ENCODE measurements at regions not wholly inside any gene's neighbourhood (a gene's known extent, or its start where the extent isn't known, plus 50 kb on each side); places are given as distances from the start of the nearest gene placed in this dataset.

- H3K4me1 ChIP-seq (ENCODE audit: insufficient read depth, poor library complexity, severe bottlenecking): no peaks in the 10 kb centered on the region
- no peaks in the 10 kb centered on the region for H3K9me3 ChIP-seq (ENCODE audit: severe bottlenecking)
- no peak overlapping the region for H3K27ac ChIP-seq (ENCODE audit: poor library complexity, severe bottlenecking)
- no peak for ATAC-seq (ENCODE audit: low read depth)
- H3K36me3 ChIP-seq (ENCODE audit: low read depth): no peaks in the 10 kb centered on the region
- TF ChIP-seq, protein P1, sequence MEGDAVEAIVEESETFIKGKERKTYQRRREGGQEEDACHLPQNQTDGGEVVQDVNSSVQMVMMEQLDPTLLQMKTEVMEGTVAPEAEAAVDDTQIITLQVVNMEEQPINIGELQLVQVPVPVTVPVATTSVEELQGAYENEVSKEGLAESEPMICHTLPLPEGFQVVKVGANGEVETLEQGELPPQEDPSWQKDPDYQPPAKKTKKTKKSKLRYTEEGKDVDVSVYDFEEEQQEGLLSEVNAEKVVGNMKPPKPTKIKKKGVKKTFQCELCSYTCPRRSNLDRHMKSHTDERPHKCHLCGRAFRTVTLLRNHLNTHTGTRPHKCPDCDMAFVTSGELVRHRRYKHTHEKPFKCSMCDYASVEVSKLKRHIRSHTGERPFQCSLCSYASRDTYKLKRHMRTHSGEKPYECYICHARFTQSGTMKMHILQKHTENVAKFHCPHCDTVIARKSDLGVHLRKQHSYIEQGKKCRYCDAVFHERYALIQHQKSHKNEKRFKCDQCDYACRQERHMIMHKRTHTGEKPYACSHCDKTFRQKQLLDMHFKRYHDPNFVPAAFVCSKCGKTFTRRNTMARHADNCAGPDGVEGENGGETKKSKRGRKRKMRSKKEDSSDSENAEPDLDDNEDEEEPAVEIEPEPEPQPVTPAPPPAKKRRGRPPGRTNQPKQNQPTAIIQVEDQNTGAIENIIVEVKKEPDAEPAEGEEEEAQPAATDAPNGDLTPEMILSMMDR (IDR thresholded peaks at IDR 0.05; ENCODE audit: poor library complexity, severe bottlenecking): no peak
- no peak overlapping the region for H3K4me3 ChIP-seq (ENCODE audit: severe bottlenecking)
- DNase-seq (ENCODE audit: low spot score): no peak
- H3K27me3 ChIP-seq (ENCODE audit: insufficient read depth, poor library complexity, severe bottlenecking): no peaks in the 10 kb centered on the region
Measured at GRCh38 chr3:4091786-4092185, 211.4 kb upstream of the SETMAR start.

GRCh38 chr3:4097801-4098200 is 205.4 kb upstream of the SETMAR start:
- ATAC-seq (ENCODE audit: low read depth) (no peak), DNase-seq (ENCODE audit: low spot score) (no peak)
- H3K9me3 ChIP-seq (ENCODE audit: severe bottlenecking): peaks cover 3% of the 10 kb centered on the region
- H3K27me3 ChIP-seq (ENCODE audit: insufficient read depth, poor library complexity, severe bottlenecking): no peaks in the 10 kb centered on the region
- H3K27ac ChIP-seq (ENCODE audit: poor library complexity, severe bottlenecking): no peak overlapping the region
- TF ChIP-seq, protein P1 (IDR thresholded peaks at IDR 0.05; ENCODE audit: poor library complexity, severe bottlenecking): no peak
- H3K4me3 ChIP-seq (ENCODE audit: severe bottlenecking): no peak overlapping the region
- H3K36me3 ChIP-seq (ENCODE audit: low read depth): no peaks in the 10 kb centered on the region
- no peaks in the 10 kb centered on the region for H3K4me1 ChIP-seq (ENCODE audit: insufficient read depth, poor library complexity, severe bottlenecking)

DNA sequence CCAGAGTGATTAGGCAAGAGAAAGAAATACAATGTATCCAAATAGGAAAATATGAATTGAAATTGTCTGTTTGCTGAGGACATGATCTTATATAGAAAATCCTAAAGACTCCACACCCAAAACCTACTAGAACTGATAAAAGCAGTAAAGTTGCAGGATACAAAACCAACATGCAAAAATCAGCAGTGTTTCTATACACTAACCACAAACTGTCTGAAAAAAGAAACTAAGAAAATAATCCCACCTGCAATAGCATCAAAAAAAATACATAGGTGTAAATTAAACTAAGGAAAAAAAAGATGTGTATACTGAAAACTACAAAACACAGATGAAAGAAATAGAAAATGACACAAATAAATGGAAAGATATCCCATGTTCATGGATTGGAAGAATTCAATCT is 203.6 kb upstream of the SETMAR start:
- Histone ChIP-seq H3K36me3 (ENCODE audit: low read depth) (no peaks in the 10 kb centered on the region), H3K27me3 (ENCODE audit: insufficient read depth, poor library complexity, severe bottlenecking) (no peaks in the 10 kb centered on the region), H3K4me3 (ENCODE audit: severe bottlenecking) (no peak overlapping the region), H3K27ac (ENCODE audit: poor library complexity, severe bottlenecking) (no peak overlapping the region), H3K9me3 (ENCODE audit: severe bottlenecking) (peaks cover 3% of the 10 kb centered on the region), H3K4me1 (ENCODE audit: insufficient read depth, poor library complexity, severe bottlenecking) (no peaks in the 10 kb centered on the region)
- DNase-seq (ENCODE audit: low spot score) (no peak), ATAC-seq (ENCODE audit: low read depth) (no peak)
- TF ChIP-seq, protein P1 (IDR thresholded peaks at IDR 0.05; ENCODE audit: poor library complexity, severe bottlenecking): no peak

DNA sequence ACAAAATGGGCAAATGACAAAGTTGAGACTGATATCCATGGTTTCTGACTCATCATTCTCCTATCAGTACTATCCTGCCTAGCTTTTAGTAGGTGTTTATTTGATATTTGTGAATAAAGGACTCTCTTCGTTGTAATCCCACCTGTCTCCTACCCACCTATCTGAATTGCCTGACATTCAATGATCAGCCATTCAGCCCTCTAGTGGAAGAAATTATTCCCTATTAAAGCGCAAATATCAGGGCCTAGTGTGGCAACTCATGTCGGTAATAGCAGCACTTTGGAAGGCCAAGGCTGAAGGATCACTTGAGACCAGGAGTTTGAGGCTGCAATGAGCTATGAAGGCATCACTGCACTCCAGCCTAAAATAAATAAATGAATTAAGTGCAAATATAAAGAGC is 195.7 kb upstream of the SETMAR start:
- H3K4me1 ChIP-seq (ENCODE audit: insufficient read depth, poor library complexity, severe bottlenecking): no peaks in the 10 kb centered on the region
- no peak overlapping the region for H3K27ac ChIP-seq (ENCODE audit: poor library complexity, severe bottlenecking)
- TF ChIP-seq, protein P1 (IDR thresholded peaks at IDR 0.05; ENCODE audit: poor library complexity, severe bottlenecking): no peak
- no peaks in the 10 kb centered on the region for H3K9me3 ChIP-seq (ENCODE audit: severe bottlenecking)
- no peaks in the 10 kb centered on the region for H3K36me3 ChIP-seq (ENCODE audit: low read depth)
- no peak for ATAC-seq (ENCODE audit: low read depth)
- no peak for DNase-seq (ENCODE audit: low spot score)
- H3K27me3 ChIP-seq (ENCODE audit: insufficient read depth, poor library complexity, severe bottlenecking): no peaks in the 10 kb centered on the region
- no peak overlapping the region for H3K4me3 ChIP-seq (ENCODE audit: severe bottlenecking)

DNA sequence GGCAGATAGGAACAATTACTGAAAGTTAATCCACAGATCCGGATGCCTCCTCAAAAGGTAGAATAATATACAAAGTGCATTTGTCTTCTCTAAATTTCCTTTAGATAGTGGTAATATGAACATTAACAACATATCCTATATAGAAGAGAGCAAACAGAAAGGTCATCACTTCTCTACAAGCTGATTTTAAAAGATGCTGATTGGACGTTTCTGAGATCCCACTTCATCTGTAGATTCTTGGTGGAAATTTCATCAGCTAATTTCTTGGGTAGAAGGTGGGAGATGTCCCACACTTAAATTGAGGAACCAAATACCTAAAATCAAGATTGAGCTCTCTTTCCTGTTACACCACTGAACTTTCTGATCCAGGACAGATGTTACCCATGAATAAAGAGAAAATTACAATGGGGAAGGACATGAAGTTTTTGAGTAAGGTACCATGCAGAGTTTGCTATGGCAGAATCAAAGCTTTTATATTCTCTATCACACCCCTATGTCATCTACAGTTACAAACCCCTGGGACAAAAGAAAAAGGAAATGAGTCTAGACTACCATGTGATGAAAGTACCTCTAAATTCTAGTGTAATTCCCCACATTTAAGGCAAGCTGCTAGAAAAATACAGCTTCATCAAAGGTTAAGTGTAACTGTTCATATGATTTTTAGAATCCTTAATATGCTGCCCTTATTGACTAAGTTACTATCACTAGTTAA is 189.2 kb upstream of the SETMAR start:
- Histone ChIP-seq H3K4me1 (ENCODE audit: insufficient read depth, poor library complexity, severe bottlenecking) (no peaks in the 10 kb centered on the region), H3K9me3 (ENCODE audit: severe bottlenecking) (no peaks in the 10 kb centered on the region), H3K36me3 (ENCODE audit: low read depth) (no peaks in the 10 kb centered on the region), H3K4me3 (ENCODE audit: severe bottlenecking) (no peak overlapping the region), H3K27ac (ENCODE audit: poor library complexity, severe bottlenecking) (no peak overlapping the region), H3K27me3 (ENCODE audit: insufficient read depth, poor library complexity, severe bottlenecking) (no peaks in the 10 kb centered on the region)
- TF ChIP-seq, protein P1 (IDR thresholded peaks at IDR 0.05; ENCODE audit: poor library complexity, severe bottlenecking): no peak
- ATAC-seq (ENCODE audit: low read depth) (no peak), DNase-seq (ENCODE audit: low spot score) (no peak)

Data from RWPE2 (cell line).